ENCODE measurements at regions not wholly inside any gene's neighbourhood (a gene's known extent, or its start where the extent isn't known, plus 50 kb on each side); places are given as distances from the start of the nearest gene placed in this dataset.

- Histone ChIP-seq H3K79me2 (ENCODE audit: insufficient read depth, low read length) (no peaks in the 10 kb centered on the region), H3K9ac (ENCODE audit: insufficient read depth, low read length, poor library complexity, severe bottlenecking) (no peak overlapping the region), H3K36me3 (replicated peaks in 1 of 2; ENCODE audit: control insufficient read depth in 1 of 2, insufficient read depth in 2 of 2, low read length in 2 of 2) (no peaks in the 10 kb centered on the region), H3K4me2 (replicated peaks; ENCODE audit: extremely low read depth, low read length, poor library complexity, severe bottlenecking) (no peak overlapping the region), H3K27ac (ENCODE audit: low read depth in 1 of 2, low read length in 2 of 2) (no peak overlapping the region), H3K27me3 (ENCODE audit: control insufficient read depth in 2 of 2, insufficient read depth in 2 of 2, low read length in 2 of 2) (no peaks in the 10 kb centered on the region), H3K4me3 (replicated peaks in 1 of 3; ENCODE audit: low read depth in 2 of 3, low read length in 3 of 3) (no peak overlapping the region), H3K4me1 (ENCODE audit: control insufficient read depth in 1 of 2, insufficient read depth in 2 of 2, low read length in 2 of 2) (no peaks in the 10 kb centered on the region), H2AFZ (ENCODE audit: insufficient read depth, low read depth, low read length, poor library complexity, severe bottlenecking) (no peak overlapping the region), H4K20me1 (ENCODE audit: insufficient read depth, low read length) (no peaks in the 10 kb centered on the region), H3K9me3 (replicated peaks in 1 of 2; ENCODE audit: control insufficient read depth in 1 of 2, insufficient read depth in 1 of 2, low read length in 2 of 2) (no peaks in the 10 kb centered on the region)
- DNase-seq = no peak
- no peaks in the 10 kb centered on the region for H3K36me3 Mint-ChIP-seq
- H3K9me3 Mint-ChIP-seq = no peaks in the 10 kb centered on the region
- intact Hi-C loops (cut with micrococcal nuclease) = no loop called here
- no peak for TF ChIP-seq CTCF (IDR thresholded peaks at IDR 0.05)
- no peak overlapping the region for H3K4me3 Mint-ChIP-seq
- H3K27me3 Mint-ChIP-seq (ENCODE audit: low read depth in 3 of 3) = peaks cover 0 to 1% (median 0%) of the 10 kb centered on the region in 3 donors
- H3K4me1 Mint-ChIP-seq = no peaks in the 10 kb centered on the region
- WGBS (ENCODE audit: insufficient coverage) = no CpG with 5 or more reads among the region's 1 CpG
- H3K27ac Mint-ChIP-seq = no peak overlapping the region
These were observed 2086.5 kb upstream of the TENM3 start for GRCh38 chr4:180156684-180157083.

- Histone ChIP-seq H3K9me3 (replicated peaks in 1 of 2; ENCODE audit: control insufficient read depth in 1 of 2, insufficient read depth in 1 of 2, low read length in 2 of 2) (no peaks in the 10 kb centered on the region), H3K36me3 (replicated peaks in 1 of 2; ENCODE audit: control insufficient read depth in 1 of 2, insufficient read depth in 2 of 2, low read length in 2 of 2) (no peaks in the 10 kb centered on the region), H3K79me2 (ENCODE audit: insufficient read depth, low read length) (no peaks in the 10 kb centered on the region), H3K27me3 (ENCODE audit: control insufficient read depth in 2 of 2, insufficient read depth in 2 of 2, low read length in 2 of 2) (no peaks in the 10 kb centered on the region), H3K4me1 (ENCODE audit: control insufficient read depth in 1 of 2, insufficient read depth in 2 of 2, low read length in 2 of 2) (no peaks in the 10 kb centered on the region), H2AFZ (ENCODE audit: insufficient read depth, low read depth, low read length, poor library complexity, severe bottlenecking) (no peak overlapping the region), H4K20me1 (ENCODE audit: insufficient read depth, low read length) (no peaks in the 10 kb centered on the region), H3K27ac (ENCODE audit: low read depth in 1 of 2, low read length in 2 of 2) (no peak overlapping the region), H3K4me2 (replicated peaks; ENCODE audit: extremely low read depth, low read length, poor library complexity, severe bottlenecking) (no peak overlapping the region), H3K4me3 (replicated peaks in 1 of 3; ENCODE audit: low read depth in 2 of 3, low read length in 3 of 3) (no peak overlapping the region), H3K9ac (ENCODE audit: insufficient read depth, low read length, poor library complexity, severe bottlenecking) (no peak overlapping the region)
- TF ChIP-seq CTCF (IDR thresholded peaks at IDR 0.05) = no peak
- H3K27me3 Mint-ChIP-seq (ENCODE audit: low read depth in 3 of 3) = peaks cover 0 to 1% (median 0%) of the 10 kb centered on the region in 3 donors
- no peak overlapping the region for H3K27ac Mint-ChIP-seq
- H3K4me1 Mint-ChIP-seq = no peaks in the 10 kb centered on the region
- intact Hi-C loops (cut with micrococcal nuclease) = no loop called here
- WGBS (ENCODE audit: insufficient coverage) = 85% methylated on average over 2 of the region's 8 CpGs
- no peaks in the 10 kb centered on the region for H3K9me3 Mint-ChIP-seq
- no peak for DNase-seq
- no peak overlapping the region for H3K4me3 Mint-ChIP-seq
- H3K36me3 Mint-ChIP-seq = no peaks in the 10 kb centered on the region
These were observed 2082.8 kb upstream of the TENM3 start for GRCh38 chr4:180160195-180160983.

All from CD14-positive monocyte (primary cell).